ENCODE measurements at regions not wholly inside any gene's neighbourhood (a gene's known extent, or its start where the extent isn't known, plus 50 kb on each side); places are given as distances from the start of the nearest gene placed in this dataset.

- no peak for DNase-seq (ENCODE audit: low spot score in 2 of 2)
- no peak for TF ChIP-seq POLR2AphosphoS5 (IDR thresholded peaks at IDR 0.05)
- no peak for TF ChIP-seq CTCF (IDR thresholded peaks at IDR 0.05)
- TF ChIP-seq POLR2A (IDR thresholded peaks at IDR 0.05): no peak
- TF ChIP-seq EP300 (IDR thresholded peaks at IDR 0.05): no peak
- no peaks in the 10 kb centered on the region for H3K9me3 ChIP-seq
- WGBS: 42% methylated on average over 8 of the region's 8 CpGs
- H3K27me3 ChIP-seq: no peaks in the 10 kb centered on the region
- H3K36me3 ChIP-seq: no peaks in the 10 kb centered on the region
- H3K27ac ChIP-seq: no peak overlapping the region
- H3K4me1 ChIP-seq: no peaks in the 10 kb centered on the region
- no peak overlapping the region for H3K4me3 ChIP-seq
These were observed 1521.5 kb upstream of the ZEB2 start for GRCh38 chr2:146041274-146041910.

- TF ChIP-seq POLR2AphosphoS5 (IDR thresholded peaks at IDR 0.05) (no peak), CTCF (IDR thresholded peaks at IDR 0.05) (no peak), EP300 (IDR thresholded peaks at IDR 0.05) (no peak), POLR2A (IDR thresholded peaks at IDR 0.05) (no peak)
- Histone ChIP-seq H3K9me3 (no peaks in the 10 kb centered on the region), H3K4me3 (no peak overlapping the region), H3K4me1 (no peaks in the 10 kb centered on the region), H3K27me3 (no peaks in the 10 kb centered on the region), H3K27ac (no peak overlapping the region), H3K36me3 (no peaks in the 10 kb centered on the region)
- DNase-seq (ENCODE audit: low spot score in 2 of 2): no peak
- 70% methylated on average over 3 of the region's 3 CpGs for WGBS
These were observed 1520.1 kb upstream of the ZEB2 start for GRCh38 chr2:146040051-146040450.

- DNase-seq (ENCODE audit: low spot score in 2 of 2): no peak
- TF ChIP-seq POLR2A (IDR thresholded peaks at IDR 0.05) (no peak), CTCF (IDR thresholded peaks at IDR 0.05) (no peak), EP300 (IDR thresholded peaks at IDR 0.05) (no peak), POLR2AphosphoS5 (IDR thresholded peaks at IDR 0.05) (no peak)
- Histone ChIP-seq H3K4me3 (no peak overlapping the region), H3K36me3 (no peaks in the 10 kb centered on the region), H3K27me3 (no peaks in the 10 kb centered on the region), H3K4me1 (no peaks in the 10 kb centered on the region), H3K9me3 (no peaks in the 10 kb centered on the region), H3K27ac (no peak overlapping the region)
- 96% methylated on average over 1 of the region's 1 CpG for WGBS
These were observed 1518.1 kb upstream of the ZEB2 start for GRCh38 chr2:146038014-146038413.

GRCh38 chr2:146037334-146037870 is 1517.5 kb upstream of the ZEB2 start:
- no peak for DNase-seq (ENCODE audit: low spot score in 2 of 2)
- H3K4me3 ChIP-seq: no peak overlapping the region
- no peak overlapping the region for H3K27ac ChIP-seq
- TF ChIP-seq EP300 (IDR thresholded peaks at IDR 0.05): no peak
- TF ChIP-seq POLR2AphosphoS5 (IDR thresholded peaks at IDR 0.05): no peak
- TF ChIP-seq CTCF (IDR thresholded peaks at IDR 0.05): no peak
- no peak for TF ChIP-seq POLR2A (IDR thresholded peaks at IDR 0.05)
- no peaks in the 10 kb centered on the region for H3K9me3 ChIP-seq
- WGBS: 82% methylated on average over 7 of the region's 7 CpGs
- H3K4me1 ChIP-seq: no peaks in the 10 kb centered on the region
- H3K36me3 ChIP-seq: no peaks in the 10 kb centered on the region
- H3K27me3 ChIP-seq: no peaks in the 10 kb centered on the region

GRCh38 chr2:146031158-146031557 is 1511.2 kb upstream of the ZEB2 start:
- no peaks in the 10 kb centered on the region for H3K27me3 ChIP-seq
- no peaks in the 10 kb centered on the region for H3K9me3 ChIP-seq
- H3K4me1 ChIP-seq: no peaks in the 10 kb centered on the region
- H3K36me3 ChIP-seq: no peaks in the 10 kb centered on the region
- DNase-seq (ENCODE audit: low spot score in 2 of 2): no peak
- H3K4me3 ChIP-seq: no peak overlapping the region
- no peak overlapping the region for H3K27ac ChIP-seq
- 90% methylated on average over 3 of the region's 3 CpGs for WGBS
- no peak for TF ChIP-seq CTCF (IDR thresholded peaks at IDR 0.05)
- TF ChIP-seq POLR2AphosphoS5 (IDR thresholded peaks at IDR 0.05): no peak
- TF ChIP-seq EP300 (IDR thresholded peaks at IDR 0.05): no peak
- no peak for TF ChIP-seq POLR2A (IDR thresholded peaks at IDR 0.05)

All from suprapubic skin (tissue), 4 donors.